Right lobe of liver (tissue), 6 donors: ENCODE measurements at regions not wholly inside any gene's neighbourhood (a gene's known extent, or its start where the extent isn't known, plus 50 kb on each side); places are given as distances from the start of the nearest gene placed in this dataset.
"Not testable (repeated sequence)": the region's sequence is repeated elsewhere in the genome, so short reads cannot be mapped to it uniquely, and the experiment has no call there.

Experiments
- ATAC-seq, 4 donors: fragments of 200-7000 bp; cut with Tn5 transposase; one replicate each; pipeline ENCODE4 v1.9.1; 2020; ENCODE audit warnings: mild to moderate bottlenecking in 4 of 4, moderate library complexity in 4 of 4
- DNase-seq, 3 donors: peaks; one replicate each; pipeline ENCODE4 v3.0.0-alpha.2; 2020
- H3K27ac ChIP-seq, 3 donors: fragments of 200-600 bp; one replicate each; pipeline ENCODE4 v1.8.0; 2022
- H3K27me3 ChIP-seq, 2 donors: fragments of 200-600 bp; one replicate each; pipeline ENCODE4 v1.8.0; 2022
- H3K36me3 ChIP-seq, 4 donors: fragments of 200-600 bp; sonication (generic) in 1 of 4; one replicate each; pipeline versions ENCODE4 v1.5.1 to v1.8.0; 2017 to 2022; ENCODE audit warnings: control low read depth in 1 of 4
- H3K4me1 ChIP-seq, 4 donors: fragments of 200-600 bp; sonication (generic) in 1 of 4; one replicate each; pipeline versions ENCODE4 v1.5.1 to v1.8.0; 2017 to 2022; ENCODE audit warnings: control low read depth in 1 of 4
- H3K4me3 ChIP-seq, 3 donors: fragments of 200-600 bp; one replicate each; pipeline ENCODE4 v1.8.0; 2022
- H3K9me3 ChIP-seq, 4 donors: fragments of 200-600 bp; sonication (generic) in 1 of 4; one replicate each; pipeline versions ENCODE4 v1.5.1 to v1.8.0; 2017 to 2022; ENCODE audit warnings: control low read depth in 1 of 4
- CTCF ChIP-seq, 4 donors: fragments of 200-600 bp in 3 of 4; fragments of 450-650 bp in 1 of 4; IDR thresholded peaks; one replicate each; pipeline versions ENCODE4 v1.5.1 to v1.8.0; 2016 to 2022; ENCODE audit warnings: antibody characterized with exemption in 4 of 4, mild to moderate bottlenecking in 2 of 4
- POLR2A ChIP-seq: fragments of 450-650 bp; IDR thresholded peaks from one replicate; pipeline ENCODE4 v1.6.1; 2017; ENCODE audit warnings: antibody characterized with exemption, mild to moderate bottlenecking
- WGBS: methylation state at CpG from one replicate; pipeline ENCODE4 v1.1.6; 2018; ENCODE audit warnings: low coverage, low lambda C conversion rate; ENCODE audit not compliant: insufficient coverage; ENCODE audit errors: missing lambda C conversion rate; 5-methylcytosine and 5-hydroxymethylcytosine counted together
- intact Hi-C, 2 donors: fragments of 100-400 bp; cut with DNase I; formaldehyde crosslinking; loops; one replicate each; pipeline versions ENCODE4 v1.11.2 to v1.14.1; 2022
- donor health status: DM: no; HTN: yes; CAD: no.
- donor health status: DM: no; HTN: no; CAD: no.
- donor health status: DM: no; HTN: no; CAD: no.
- donor health status: DM: no; HTN: yes; CAD: no.
- donor health status: DM: no; HTN: yes; CAD: no.

GRCh38 chr12:68482660-68483059, 128.0 kb upstream of the RAP1B start:
- Histone ChIP-seq H3K9me3 (no peaks in the 10 kb centered on the region), H3K36me3 (no peaks in the 10 kb centered on the region), H3K27me3 (no peaks in the 10 kb centered on the region), H3K27ac (no peak overlapping the region), H3K4me3 (no peak overlapping the region), H3K4me1 (no peaks in the 10 kb centered on the region)
- TF ChIP-seq CTCF (IDR thresholded peaks at IDR 0.05) (no peak), POLR2A (no peak)
- intact Hi-C loops = no loop called here
- WGBS = 60% methylated on average over 1 of the region's 1 CpG
- ATAC-seq (peak in 2 of 4 donors; percentile 21 to 30), DNase-seq (no peak)

GRCh38 chr12:68483592-68484383, 126.9 kb upstream of the RAP1B start:
- TF ChIP-seq CTCF (IDR thresholded peaks at IDR 0.05) (no peak), POLR2A (no peak)
- 82% methylated on average over 4 of the region's 4 CpGs for WGBS

DNA sequence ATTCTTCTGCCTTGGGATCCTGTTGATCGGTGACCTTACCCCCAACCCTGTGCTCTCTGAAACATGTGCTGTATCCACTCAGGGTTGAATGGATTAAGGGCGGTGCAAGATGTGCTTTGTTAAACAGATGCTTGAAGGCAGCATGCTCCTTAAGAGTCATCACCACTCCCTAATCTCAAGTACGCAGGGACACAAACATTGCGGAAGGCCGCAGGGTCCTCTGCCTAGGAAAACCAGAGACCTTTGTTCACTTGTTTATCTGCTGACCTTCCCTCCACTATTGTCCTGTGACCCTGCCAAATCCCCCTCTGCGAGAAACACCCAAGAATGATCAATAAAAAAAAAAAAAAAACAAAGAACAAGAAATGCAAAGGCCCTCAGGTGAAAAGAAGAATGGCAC, 126.1 kb upstream of the RAP1B start:
- H3K4me3 ChIP-seq, H3K4me1 ChIP-seq, ATAC-seq, intact Hi-C loops, H3K27ac ChIP-seq, H3K27me3 ChIP-seq, H3K36me3 ChIP-seq, H3K9me3 ChIP-seq, DNase-seq: not testable (repeated sequence)
- WGBS = 88% methylated on average over 3 of the region's 6 CpGs

More at GRCh38 chr12:68483592-68484383, 126.9 kb upstream of the RAP1B start:
- intact Hi-C loops = no loop called here
- H3K27me3 ChIP-seq = no peaks in the 10 kb centered on the region
- ATAC-seq (no peak), DNase-seq (no peak)
- H3K9me3 ChIP-seq = no peaks in the 10 kb centered on the region
- no peaks in the 10 kb centered on the region for H3K4me1 ChIP-seq
- H3K4me3 ChIP-seq = no peak overlapping the region
- H3K27ac ChIP-seq = no peak overlapping the region
- no peaks in the 10 kb centered on the region for H3K36me3 ChIP-seq

DNA sequence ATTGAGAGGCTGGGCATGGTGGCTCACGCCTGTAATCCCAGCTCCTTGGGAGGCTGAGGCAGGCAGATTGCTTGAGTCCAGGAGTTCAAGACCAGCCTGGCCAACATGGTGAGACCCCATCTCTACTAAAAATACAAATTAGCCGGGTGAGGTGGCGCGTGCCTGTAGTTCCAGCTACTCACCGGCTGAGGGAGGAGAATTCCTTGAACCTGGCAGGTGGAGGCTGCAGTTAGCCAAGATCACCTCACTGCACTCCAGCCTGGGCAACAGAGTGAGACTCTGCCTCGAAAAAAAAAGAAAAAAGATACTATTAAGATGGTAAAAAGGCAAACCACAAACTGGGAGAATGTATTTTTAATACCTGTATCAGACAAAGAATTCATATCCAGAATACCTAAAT, 124.2 kb upstream of the RAP1B start:
- intact Hi-C loops, ATAC-seq, DNase-seq, H3K36me3 ChIP-seq, H3K4me3 ChIP-seq, H3K27ac ChIP-seq, H3K27me3 ChIP-seq, H3K9me3 ChIP-seq, H3K4me1 ChIP-seq: not testable (repeated sequence)
- WGBS = 77% methylated on average over 5 of the region's 6 CpGs

DNA sequence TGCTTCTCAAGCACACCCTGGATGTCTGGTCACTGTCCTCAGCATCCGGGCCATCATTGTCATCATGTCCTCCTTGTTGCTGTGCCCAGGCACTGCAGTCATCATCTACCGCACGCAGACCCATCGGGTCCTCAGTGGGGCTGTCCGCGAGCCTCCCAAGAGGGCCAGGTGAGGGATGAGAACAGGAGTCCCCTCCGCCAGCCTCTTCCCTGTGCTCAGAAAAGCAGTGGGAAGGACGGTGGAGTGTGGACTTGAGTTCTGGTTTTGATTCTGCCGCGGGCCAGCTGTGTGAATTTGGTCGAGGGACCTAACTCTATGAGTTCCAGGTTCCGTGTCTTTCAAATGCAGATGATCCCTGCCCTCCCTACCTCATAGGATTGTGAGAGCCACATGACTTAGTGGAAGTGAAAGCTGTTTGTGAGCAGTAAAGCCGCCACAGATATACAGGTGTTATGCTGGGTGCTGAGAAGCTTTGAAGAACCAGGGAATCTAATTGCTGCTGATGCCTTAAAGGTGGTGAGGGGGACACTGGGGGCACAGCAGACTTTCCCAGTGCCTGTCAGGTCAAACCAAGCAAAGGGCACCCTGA, 122.9 kb upstream of the RAP1B start:
- intact Hi-C loops = no loop called here
- no peaks in the 10 kb centered on the region for H3K4me1 ChIP-seq
- no peaks in the 10 kb centered on the region for H3K36me3 ChIP-seq
- TF ChIP-seq POLR2A (no peak), CTCF (IDR thresholded peaks at IDR 0.05) (no peak)
- no peak overlapping the region for H3K4me3 ChIP-seq
- 80% methylated on average over 2 of the region's 13 CpGs for WGBS
- H3K9me3 ChIP-seq = no peaks in the 10 kb centered on the region
- no peak overlapping the region for H3K27ac ChIP-seq
- H3K27me3 ChIP-seq = no peaks in the 10 kb centered on the region
- no peak for DNase-seq
- ATAC-seq = peak in 2 of 4 donors; percentile 42 to 52
